Mesendoderm (in vitro differentiated cells): ENCODE measurements at regions not wholly inside any gene's neighbourhood (a gene's known extent, or its start where the extent isn't known, plus 50 kb on each side); places are given as distances from the start of the nearest gene placed in this dataset.
A peak's percentile ranks its signal among the peaks of the same experiment; 100 is the strongest.

Experiments used
- DNase-seq: peaks from one replicate; pipeline ENCODE4 v3.0.0; 2013
- H2AK5ac ChIP-seq: 2 replicates; pipeline ENCODE4 v1.6.1; 2013; ENCODE audit warnings: low read length, inconsistent platforms
- H2BK120ac ChIP-seq: 2 replicates; pipeline ENCODE4 v1.6.1; 2013; ENCODE audit warnings: low read depth, mild to moderate bottlenecking, low read length, moderate library complexity, mixed read lengths
- H2BK15ac ChIP-seq: replicated peaks from 2 replicates; pipeline ENCODE4 v1.6.1; 2013; ENCODE audit warnings: low read depth, mild to moderate bottlenecking, moderate library complexity
- H2BK5ac ChIP-seq: 2 replicates; pipeline ENCODE4 v1.6.1; 2013; ENCODE audit warnings: low read length, inconsistent platforms
- H3K18ac ChIP-seq: 2 replicates; pipeline ENCODE4 v1.6.1; 2013; ENCODE audit warnings: mild to moderate bottlenecking, low read length, mixed read lengths
- H3K23ac ChIP-seq: one replicate; pipeline ENCODE4 v1.6.1; 2013; ENCODE audit warnings: low read length
- H3K27ac ChIP-seq: 2 replicates; pipeline ENCODE4 v1.5.1; 2013; ENCODE audit warnings: low read depth, mild to moderate bottlenecking, inconsistent platforms, low read length, moderate library complexity
- H3K27me3 ChIP-seq: 2 replicates; pipeline ENCODE4 v1.6.1; 2013; ENCODE audit warnings: low read length, control low read depth, mild to moderate bottlenecking, inconsistent platforms; ENCODE audit not compliant: insufficient read depth, poor library complexity
- H3K36me3 ChIP-seq: 2 replicates; pipeline ENCODE4 v1.6.1; 2013; ENCODE audit warnings: low read length, inconsistent platforms; ENCODE audit not compliant: control insufficient read depth, insufficient read depth
- H3K4ac ChIP-seq: one replicate; pipeline ENCODE4 v1.6.1; 2013; ENCODE audit warnings: low read depth, mild to moderate bottlenecking, low read length, moderate library complexity
- H3K4me1 ChIP-seq: 2 replicates; pipeline ENCODE4 v1.6.1; 2013; ENCODE audit warnings: low read depth, low read length, inconsistent platforms; ENCODE audit not compliant: control insufficient read depth
- H3K4me2 ChIP-seq: 2 replicates; pipeline ENCODE4 v1.6.1; 2013; ENCODE audit warnings: low read length
- H3K4me3 ChIP-seq: 2 replicates; pipeline ENCODE4 v1.5.1; 2013; ENCODE audit warnings: mild to moderate bottlenecking, low read length
- H3K56ac ChIP-seq: one replicate; pipeline ENCODE4 v1.6.1; 2013; ENCODE audit warnings: low read length
- H3K79me1 ChIP-seq: 2 replicates; pipeline ENCODE4 v1.6.1; 2013; ENCODE audit warnings: low read length, inconsistent platforms
- H3K79me2 ChIP-seq: 2 replicates; pipeline ENCODE4 v1.6.1; 2013; ENCODE audit warnings: mild to moderate bottlenecking, low read length; ENCODE audit not compliant: control insufficient read depth, insufficient read depth
- H3K9ac ChIP-seq: 2 replicates; pipeline ENCODE4 v1.6.1; 2013; ENCODE audit warnings: low read length, inconsistent platforms
- H4K5ac ChIP-seq: one replicate; pipeline ENCODE4 v1.6.1; 2013; ENCODE audit warnings: low read length
- H4K8ac ChIP-seq: one replicate; pipeline ENCODE4 v1.6.1; 2013; ENCODE audit warnings: low read depth, mild to moderate bottlenecking, control low read depth, low read length, moderate library complexity
- WGBS: extraction: QIAGEN DNeasy Blood & Tissue Kit; methylation state at CpG from one replicate; pipeline ENCODE4 v1.1.7; 2013; ENCODE audit warnings: low lambda C conversion rate, missing lambda C conversion rate; ENCODE audit not compliant: insufficient coverage; ENCODE audit errors: extremely low coverage; 5-methylcytosine and 5-hydroxymethylcytosine counted together

GRCh38 chr6:81455641-81456040 is 296.8 kb downstream of the TENT5A start:
- DNase-seq: no peak
- no peaks in the 10 kb centered on the region for H3K27me3 ChIP-seq
- H2BK15ac ChIP-seq: no peak overlapping the region

GRCh38 chr6:81451787-81452186 is 300.7 kb downstream of the TENT5A start:
- no peak overlapping the region for H2AK5ac ChIP-seq
- H3K36me3 ChIP-seq: no peaks in the 10 kb centered on the region
- no peaks in the 10 kb centered on the region for H3K79me1 ChIP-seq
- WGBS: no CpG with 5 or more reads among the region's 2 CpGs
- H4K5ac ChIP-seq: no peak overlapping the region
- no peak overlapping the region for H3K18ac ChIP-seq
- H2BK120ac ChIP-seq: no peak overlapping the region
- H3K27me3 ChIP-seq: no peaks in the 10 kb centered on the region
- H3K56ac ChIP-seq: no peak overlapping the region
- no peak overlapping the region for H3K4ac ChIP-seq
- H3K4me3 ChIP-seq: no peak overlapping the region
- no peak overlapping the region for H3K27ac ChIP-seq
- H3K4me2 ChIP-seq: no peak overlapping the region
- H3K23ac ChIP-seq: no peak overlapping the region
- no peak overlapping the region for H4K8ac ChIP-seq
- H3K4me1 ChIP-seq: no peaks in the 10 kb centered on the region
- DNase-seq: peak; percentile 65
- no peak overlapping the region for H2BK15ac ChIP-seq
- no peaks in the 10 kb centered on the region for H3K79me2 ChIP-seq
- no peak overlapping the region for H3K9ac ChIP-seq
- H2BK5ac ChIP-seq: no peak overlapping the region

More at GRCh38 chr6:81455641-81456040, 296.8 kb downstream of the TENT5A start:
- H3K4me3 ChIP-seq: no peak overlapping the region
- no peak overlapping the region for H3K23ac ChIP-seq
- no peaks in the 10 kb centered on the region for H3K79me1 ChIP-seq
- H3K79me2 ChIP-seq: no peaks in the 10 kb centered on the region
- H3K36me3 ChIP-seq: no peaks in the 10 kb centered on the region
- no peak overlapping the region for H2BK5ac ChIP-seq
- H4K8ac ChIP-seq: no peak overlapping the region
- H3K4me1 ChIP-seq: no peaks in the 10 kb centered on the region
- no peak overlapping the region for H3K27ac ChIP-seq
- H3K9ac ChIP-seq: no peak overlapping the region
- no peak overlapping the region for H2AK5ac ChIP-seq
- no CpG with 5 or more reads among the region's 1 CpG for WGBS
- H3K18ac ChIP-seq: no peak overlapping the region
- no peak overlapping the region for H2BK120ac ChIP-seq
- no peak overlapping the region for H4K5ac ChIP-seq
- H3K56ac ChIP-seq: no peak overlapping the region
- no peak overlapping the region for H3K4me2 ChIP-seq
- H3K4ac ChIP-seq: no peak overlapping the region

GRCh38 chr6:81450180-81450579 is 302.3 kb downstream of the TENT5A start:
- H3K18ac ChIP-seq: no peak overlapping the region
- no peak overlapping the region for H3K4ac ChIP-seq
- H4K5ac ChIP-seq: no peak overlapping the region
- H3K36me3 ChIP-seq: no peaks in the 10 kb centered on the region
- no peaks in the 10 kb centered on the region for H3K4me1 ChIP-seq
- H2BK15ac ChIP-seq: no peak overlapping the region
- no peak overlapping the region for H2BK5ac ChIP-seq
- H3K56ac ChIP-seq: no peak overlapping the region
- no peak overlapping the region for H3K4me2 ChIP-seq
- no CpG with 5 or more reads among the region's 2 CpGs for WGBS
- H3K4me3 ChIP-seq: no peak overlapping the region
- H3K27me3 ChIP-seq: no peaks in the 10 kb centered on the region
- H3K79me2 ChIP-seq: no peaks in the 10 kb centered on the region
- H3K79me1 ChIP-seq: no peaks in the 10 kb centered on the region
- no peak overlapping the region for H4K8ac ChIP-seq
- no peak overlapping the region for H3K9ac ChIP-seq
- H3K23ac ChIP-seq: no peak overlapping the region
- H2BK120ac ChIP-seq: no peak overlapping the region
- DNase-seq: no peak
- no peak overlapping the region for H3K27ac ChIP-seq
- no peak overlapping the region for H2AK5ac ChIP-seq

- Histone ChIP-seq H4K8ac (no peak overlapping the region), H2BK120ac (no peak overlapping the region), H2AK5ac (no peak overlapping the region), H3K79me2 (no peaks in the 10 kb centered on the region), H3K56ac (no peak overlapping the region), H3K9ac (no peak overlapping the region), H3K23ac (no peak overlapping the region), H3K4ac (no peak overlapping the region), H3K27ac (no peak overlapping the region), H3K18ac (no peak overlapping the region), H4K5ac (no peak overlapping the region), H3K79me1 (no peaks in the 10 kb centered on the region), H2BK15ac (no peak overlapping the region), H3K4me2 (no peak overlapping the region), H3K27me3 (no peaks in the 10 kb centered on the region), H2BK5ac (no peak overlapping the region), H3K4me3 (no peak overlapping the region), H3K4me1 (no peaks in the 10 kb centered on the region), H3K36me3 (no peaks in the 10 kb centered on the region)
- no peak for DNase-seq
- WGBS: no CpG with 5 or more reads among the region's 1 CpG
These were observed 306.0 kb downstream of the TENT5A start for GRCh38 chr6:81446509-81446908.

GRCh38 chr6:81439417-81439816 is 313.1 kb downstream of the TENT5A start:
- Histone ChIP-seq H3K4me1 (no peaks in the 10 kb centered on the region), H2BK120ac (no peak overlapping the region), H3K36me3 (no peaks in the 10 kb centered on the region), H3K23ac (no peak overlapping the region), H3K18ac (no peak overlapping the region), H3K4ac (no peak overlapping the region), H3K27ac (no peak overlapping the region), H4K5ac (no peak overlapping the region), H3K79me1 (no peaks in the 10 kb centered on the region), H3K56ac (no peak overlapping the region), H3K4me3 (no peak overlapping the region), H3K4me2 (no peak overlapping the region), H2AK5ac (no peak overlapping the region), H3K27me3 (no peaks in the 10 kb centered on the region), H2BK5ac (no peak overlapping the region), H3K79me2 (no peaks in the 10 kb centered on the region), H2BK15ac (no peak overlapping the region), H3K9ac (no peak overlapping the region), H4K8ac (no peak overlapping the region)
- WGBS: no CpG with 5 or more reads among the region's 2 CpGs
- no peak for DNase-seq

- WGBS: no CpG with 5 or more reads among the region's 1 CpG
- no peak overlapping the region for H2AK5ac ChIP-seq
- no peaks in the 10 kb centered on the region for H3K27me3 ChIP-seq
- no peak overlapping the region for H3K4me2 ChIP-seq
- no peak overlapping the region for H2BK5ac ChIP-seq
- no peak overlapping the region for H3K27ac ChIP-seq
- H3K79me2 ChIP-seq: no peaks in the 10 kb centered on the region
- no peak overlapping the region for H3K56ac ChIP-seq
- H3K23ac ChIP-seq: no peak overlapping the region
- DNase-seq: no peak
- no peak overlapping the region for H3K4ac ChIP-seq
- no peak overlapping the region for H2BK120ac ChIP-seq
- no peak overlapping the region for H2BK15ac ChIP-seq
- no peak overlapping the region for H3K18ac ChIP-seq
- H3K4me3 ChIP-seq: no peak overlapping the region
- no peaks in the 10 kb centered on the region for H3K36me3 ChIP-seq
- no peak overlapping the region for H3K9ac ChIP-seq
- H4K5ac ChIP-seq: no peak overlapping the region
- H3K79me1 ChIP-seq: no peaks in the 10 kb centered on the region
- no peaks in the 10 kb centered on the region for H3K4me1 ChIP-seq
- H4K8ac ChIP-seq: no peak overlapping the region
These were observed 315.5 kb downstream of the TENT5A start for GRCh38 chr6:81436990-81437389.
